Dedifferentiated amniotic fluid mesenchymal stem cell (primary cell): ENCODE measurements at regions not wholly inside any gene's neighbourhood (a gene's known extent, or its start where the extent isn't known, plus 50 kb on each side); places are given as distances from the start of the nearest gene placed in this dataset.
"Not testable (repeated sequence)": the region's sequence is repeated elsewhere in the genome, so short reads cannot be mapped to it uniquely, and the experiment has no call there.

Source experiments
- DNase-seq: peaks from one replicate; pipeline ENCODE4 v3.0.0-alpha.2; 2016; ENCODE audit errors: extremely low spot score

DNA sequence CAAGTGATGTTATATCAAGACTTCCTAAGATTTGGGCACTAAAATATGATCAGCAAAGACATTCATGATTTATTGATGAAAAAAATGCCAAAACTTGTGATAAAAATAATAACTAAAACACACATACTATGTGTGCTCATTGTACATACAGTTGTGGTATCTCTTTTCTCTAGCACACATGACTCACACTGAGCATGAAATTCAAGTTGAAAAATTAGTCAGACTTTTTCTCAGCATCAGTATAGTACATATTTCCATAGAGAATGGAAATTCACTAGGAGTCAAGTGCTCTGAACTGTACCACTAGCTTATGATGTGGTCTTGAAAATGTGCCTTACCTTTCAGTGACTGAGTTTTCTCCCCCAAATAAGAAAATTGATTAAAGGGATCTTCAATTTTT lies 471.8 kb upstream of the FLRT2 start:
- no peak for DNase-seq

DNA sequence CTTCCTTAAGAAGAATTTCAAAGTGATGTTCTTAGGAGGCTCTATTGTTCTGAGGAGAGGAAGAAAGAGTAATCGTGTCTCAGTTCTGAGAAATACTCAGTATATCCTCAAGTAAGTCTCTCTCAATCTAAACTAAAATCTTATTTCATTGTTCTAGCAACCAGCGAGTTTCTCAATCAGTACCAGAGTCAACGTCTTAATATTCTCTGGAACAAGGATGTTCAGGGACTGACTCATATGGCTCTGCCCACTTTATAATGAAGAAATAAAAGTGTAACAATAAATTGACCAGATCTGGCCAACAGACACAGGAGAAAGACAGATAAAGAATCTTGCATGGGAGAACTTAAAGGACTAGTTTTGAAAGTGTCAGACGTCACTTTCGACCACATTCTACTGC lies 469.8 kb upstream of the FLRT2 start:
- no peak for DNase-seq

DNA sequence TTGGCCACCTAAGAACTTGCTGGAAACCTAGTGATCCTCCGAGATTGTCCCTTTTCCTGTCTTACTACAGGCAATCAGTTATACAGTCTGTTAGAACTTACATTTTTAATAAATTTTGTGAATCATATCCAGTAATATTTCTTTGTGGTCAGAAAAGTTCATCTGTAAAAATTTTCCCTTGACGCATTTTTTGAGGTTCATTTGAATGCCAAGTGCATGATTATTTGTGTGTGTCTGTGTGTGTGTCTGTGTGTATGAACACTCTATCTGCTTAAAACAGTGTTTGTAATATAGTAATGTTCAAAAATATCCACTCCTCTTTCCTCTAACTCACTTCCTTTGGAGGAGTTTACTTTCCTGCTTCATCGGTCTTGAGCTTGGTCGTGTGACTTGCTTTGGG lies 468.7 kb upstream of the FLRT2 start:
- DNase-seq = no peak

DNA sequence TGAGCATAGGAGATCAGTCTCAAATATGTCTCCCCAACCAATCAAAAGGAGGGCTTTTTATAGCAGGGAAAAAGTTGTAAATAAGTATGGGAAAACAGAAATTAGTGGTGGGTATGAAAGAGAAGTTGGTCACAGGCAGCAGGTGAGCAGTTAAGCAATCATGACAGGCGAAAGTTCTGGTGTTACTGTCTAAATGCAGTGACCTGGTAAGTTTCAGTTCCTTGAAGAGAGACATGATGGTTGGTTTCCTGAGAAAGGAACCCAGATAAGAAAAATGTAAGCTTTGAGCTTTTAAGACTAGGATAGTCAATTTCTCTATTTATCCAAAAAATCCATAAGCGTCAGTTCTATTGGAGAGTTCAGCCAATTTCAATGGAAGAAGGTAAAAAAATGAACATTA lies 466.2 kb upstream of the FLRT2 start:
- DNase-seq = no peak

DNA sequence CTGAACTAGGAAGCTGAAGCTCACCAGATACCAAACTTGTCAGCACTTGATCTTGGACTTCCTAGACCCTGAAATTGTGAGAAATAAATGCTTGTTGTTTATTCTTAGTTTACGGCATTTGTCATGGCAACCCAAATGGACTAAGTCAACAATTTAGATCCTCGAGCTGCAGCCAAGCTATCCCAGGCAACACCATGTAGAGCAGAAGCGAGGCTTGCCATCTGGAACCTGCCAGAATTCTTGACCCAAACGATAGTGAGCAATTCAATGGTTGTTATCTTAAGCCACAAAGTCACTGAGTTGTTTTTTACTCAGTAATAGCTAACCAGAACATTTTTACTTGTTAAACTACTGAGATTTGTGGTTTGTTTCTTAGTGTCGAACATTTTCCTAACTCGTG lies 458.5 kb upstream of the FLRT2 start:
- no peak for DNase-seq

DNA sequence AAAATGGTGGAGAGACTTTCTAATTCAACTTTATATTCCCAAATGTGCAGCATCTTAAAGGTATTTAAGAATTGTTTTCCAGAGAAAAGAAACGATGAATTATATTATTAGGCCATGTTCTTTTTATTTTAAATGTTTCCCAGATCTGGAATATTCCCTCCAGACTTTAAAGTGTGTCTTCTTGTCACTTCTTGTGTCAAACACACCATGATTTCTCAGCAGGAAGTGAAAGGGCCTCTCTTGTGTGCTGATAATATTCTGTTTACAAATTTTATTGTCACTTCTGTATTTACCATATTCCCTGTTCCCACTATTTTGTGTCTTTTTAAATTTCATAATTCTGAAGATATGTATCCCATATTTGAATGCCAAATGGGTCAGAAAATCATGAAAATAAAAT lies 455.0 kb upstream of the FLRT2 start:
- DNase-seq = no peak

DNA sequence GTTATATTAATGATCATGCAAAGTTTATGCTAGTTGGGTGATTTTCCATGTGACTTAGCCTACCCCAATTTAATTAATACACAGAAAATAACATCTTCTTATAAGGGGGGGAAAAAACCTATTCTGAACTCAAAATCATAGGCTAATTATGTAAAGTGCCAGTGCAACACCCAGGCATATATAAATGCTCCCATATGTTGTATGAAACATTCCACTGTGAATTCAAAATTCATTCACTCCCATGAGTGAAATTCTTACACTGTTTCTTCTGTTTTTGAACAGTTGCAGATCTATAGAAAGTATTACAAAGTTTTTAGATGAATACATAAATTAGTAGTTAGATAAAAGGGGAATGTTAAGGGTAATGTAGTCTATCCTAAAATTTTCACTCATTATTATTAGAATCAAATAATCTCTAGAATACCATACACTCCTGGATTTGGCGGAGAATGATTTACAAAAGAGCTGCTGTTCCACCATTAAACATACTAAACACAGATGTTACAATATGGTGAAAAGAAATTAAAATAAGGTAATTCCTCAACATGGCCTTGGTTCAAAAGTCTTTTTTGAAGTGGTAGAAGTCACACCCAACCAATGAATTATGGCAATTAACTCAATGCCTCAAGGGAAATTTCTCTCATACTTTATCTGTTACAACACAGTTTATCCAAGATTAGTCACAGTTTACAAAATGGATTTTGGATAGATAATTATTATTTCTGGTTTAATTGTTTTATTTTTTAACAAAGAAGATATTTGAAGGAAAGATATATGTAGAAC lies 454.1 kb upstream of the FLRT2 start:
- no peak for DNase-seq

DNA sequence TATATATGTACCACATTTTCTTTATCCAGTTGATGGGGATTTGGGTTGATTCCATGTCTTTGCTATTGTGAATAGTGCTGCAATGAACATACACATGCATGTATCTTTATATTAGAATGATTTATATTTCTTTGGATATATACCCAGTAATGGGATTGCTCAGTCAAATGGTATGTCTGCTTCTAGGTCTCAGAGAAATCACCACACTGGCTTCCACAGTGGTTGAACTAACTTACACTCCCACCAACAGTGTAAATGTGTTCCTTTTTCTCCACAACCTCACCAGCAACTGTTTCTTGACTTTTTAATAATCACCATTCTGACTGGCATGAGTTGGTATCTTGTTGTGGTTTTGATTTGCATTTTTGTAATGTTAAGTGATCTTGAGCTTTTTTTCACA lies 452.2 kb upstream of the FLRT2 start:
- not testable (repeated sequence) for DNase-seq

DNA sequence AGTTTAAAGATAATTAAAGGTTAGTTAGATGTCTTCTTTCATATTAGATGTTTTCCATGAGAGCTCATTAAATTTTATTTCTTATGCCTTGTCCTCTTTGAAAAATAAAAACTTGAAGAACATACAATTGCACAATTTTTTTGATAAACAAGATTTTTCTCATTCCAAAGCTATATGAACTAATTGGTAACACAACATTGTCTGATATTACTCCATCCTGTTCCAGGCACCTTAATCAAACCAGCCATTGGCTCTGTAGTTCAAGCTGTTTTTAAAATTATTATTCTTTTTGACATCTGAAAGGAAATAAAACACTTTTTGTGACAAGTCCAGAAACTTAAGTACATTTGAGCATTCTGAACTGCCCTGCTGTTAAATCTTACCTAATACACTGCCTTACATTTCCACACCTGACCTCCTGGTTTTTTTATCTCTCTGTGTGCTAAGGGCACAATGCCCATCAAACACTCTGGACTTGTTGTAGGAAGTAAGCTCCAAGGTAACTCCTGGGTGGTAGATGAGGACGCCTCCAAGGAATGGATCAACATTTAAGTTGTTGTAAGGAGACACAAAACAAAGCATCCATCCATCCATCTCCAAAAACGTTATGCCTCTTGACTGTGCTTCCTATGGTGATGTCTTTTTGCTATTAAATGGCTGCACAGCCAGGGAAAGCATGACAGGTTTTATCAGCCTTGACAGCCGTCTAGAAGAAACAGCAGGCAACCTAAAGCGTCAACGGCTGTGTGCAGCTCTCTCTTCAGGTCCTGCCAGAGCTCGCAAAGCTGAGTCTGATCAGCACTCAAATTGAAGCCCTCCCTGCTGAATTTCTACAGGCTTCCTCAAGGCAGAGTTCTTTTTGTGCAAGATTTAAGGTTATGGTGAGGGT lies 449.9 kb upstream of the FLRT2 start:
- DNase-seq = no peak

DNA sequence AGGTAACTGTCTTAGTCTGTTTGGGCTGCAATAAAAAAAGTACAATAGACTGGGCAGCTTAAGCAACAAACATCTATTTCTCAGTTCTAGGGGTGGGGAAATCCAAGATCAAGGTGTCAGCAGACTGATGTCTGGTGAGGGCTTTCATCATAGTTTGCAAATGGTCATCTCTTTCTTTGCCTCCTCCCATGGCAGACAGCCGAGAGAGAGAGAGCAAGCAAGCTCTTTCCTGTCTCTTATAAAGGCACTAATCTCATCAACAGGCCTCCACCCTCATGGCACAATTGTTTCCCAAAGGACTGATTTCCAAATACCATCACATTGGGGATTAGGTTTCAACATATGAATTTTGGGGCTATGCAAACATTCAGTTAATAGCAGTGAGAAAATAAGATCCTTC lies 445.6 kb upstream of the FLRT2 start:
- no peak for DNase-seq

DNA sequence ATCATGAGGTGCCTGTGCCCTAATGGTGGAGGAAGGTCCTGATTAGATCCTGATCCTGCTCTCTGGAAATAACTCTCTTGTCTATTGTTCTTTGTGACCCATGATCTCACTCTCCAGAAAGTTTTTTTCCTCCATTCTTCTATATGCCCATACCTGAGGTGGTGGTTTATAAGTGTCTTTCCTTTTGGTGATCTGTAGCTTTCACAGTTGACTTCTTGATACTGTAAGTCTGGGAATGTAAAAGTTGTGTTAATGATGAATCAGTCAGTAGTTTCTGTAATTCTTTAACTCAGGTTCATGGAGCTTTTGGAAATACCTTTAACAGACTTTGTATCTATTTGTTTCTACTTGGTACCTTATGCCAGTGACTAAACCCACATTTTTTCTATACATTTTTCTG lies 444.0 kb upstream of the FLRT2 start:
- no peak for DNase-seq

DNA sequence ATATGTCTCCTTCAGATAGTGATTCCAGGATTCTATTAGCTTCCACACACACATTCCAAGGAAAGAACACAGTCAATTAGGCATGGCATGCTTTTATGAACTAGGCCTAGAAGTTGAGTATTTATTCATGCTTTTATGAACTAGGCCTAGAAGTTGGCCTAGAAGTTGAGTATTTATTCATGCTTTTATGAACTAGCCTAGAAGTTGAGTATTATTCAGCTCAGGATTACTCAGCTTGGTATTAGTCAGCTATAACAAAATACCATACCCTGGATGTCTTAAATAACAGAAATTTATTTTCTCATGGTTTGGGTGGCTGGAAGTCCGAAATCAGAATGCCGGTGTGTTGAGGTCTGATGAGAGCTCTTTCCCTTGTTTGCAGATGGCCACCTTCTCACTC lies 442.7 kb upstream of the FLRT2 start:
- peak; percentile 31 for DNase-seq

DNA sequence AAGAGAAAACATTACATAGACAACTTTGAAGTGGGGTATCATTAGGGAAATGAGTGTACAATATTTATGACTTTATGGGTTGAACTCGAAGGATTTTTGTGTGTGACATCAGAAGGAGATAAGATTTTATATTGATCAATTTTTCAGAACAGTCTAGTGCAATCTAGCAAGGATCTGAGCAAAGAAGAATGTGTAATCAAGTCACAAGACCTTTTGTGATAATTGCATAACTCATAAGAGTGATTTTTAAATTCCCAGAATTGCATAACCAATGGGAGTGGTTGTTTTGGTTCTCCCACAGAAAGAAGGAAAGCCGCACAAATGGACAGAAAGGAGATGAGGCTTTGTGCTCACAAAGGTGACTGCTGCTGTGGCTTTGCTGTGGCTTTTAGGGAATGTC lies 441.8 kb upstream of the FLRT2 start:
- no peak for DNase-seq

DNA sequence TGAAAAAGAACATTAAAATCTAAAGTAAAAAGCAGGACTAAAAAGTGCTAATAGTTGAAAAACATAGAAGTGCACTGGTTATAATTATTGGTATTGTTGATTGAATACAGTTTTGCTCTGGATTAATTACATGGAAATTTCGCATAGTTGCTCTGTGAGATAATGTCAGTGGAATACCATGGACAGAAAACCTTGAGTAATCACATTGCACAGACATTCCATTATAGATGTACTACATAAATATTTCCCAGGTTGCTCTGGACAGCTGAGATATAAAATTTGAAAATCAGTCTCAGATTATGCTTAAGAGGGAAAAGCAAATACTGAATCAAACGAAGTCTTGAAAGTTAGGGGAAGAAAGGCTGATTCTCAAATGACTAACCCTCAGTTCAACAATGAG lies 439.3 kb upstream of the FLRT2 start:
- peak; percentile 29 for DNase-seq

DNA sequence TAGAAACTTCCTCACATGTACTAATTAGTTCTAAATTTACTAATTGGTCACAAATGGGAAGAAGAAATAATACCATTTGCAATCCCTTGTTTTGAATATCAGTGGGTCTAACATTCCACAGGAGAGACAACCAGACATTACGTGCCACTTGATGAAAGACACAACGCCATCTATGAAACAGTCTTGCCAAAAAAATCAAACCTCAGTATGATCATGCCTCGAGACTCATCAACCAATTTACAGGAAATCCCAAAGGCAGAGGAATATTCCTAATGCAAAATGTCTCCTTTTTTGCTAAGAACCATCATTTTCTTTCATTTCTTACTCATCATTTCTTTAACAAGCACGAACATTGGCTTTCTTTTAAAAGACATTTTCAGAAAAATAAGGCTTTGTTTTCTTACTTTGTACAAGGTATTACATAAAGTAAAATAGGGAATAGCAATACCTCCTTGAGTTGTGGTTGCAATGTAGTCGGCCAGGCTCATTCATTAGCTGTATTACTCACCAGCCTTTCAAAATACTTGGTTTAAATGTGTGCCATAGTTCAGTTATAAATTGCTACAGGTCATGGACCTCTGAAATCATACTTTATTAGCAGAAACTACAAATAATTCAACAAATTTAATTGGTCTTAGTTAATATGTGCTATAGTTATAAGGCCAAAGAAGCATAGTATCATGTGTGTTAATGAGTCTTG lies 436.2 kb upstream of the FLRT2 start:
- no peak for DNase-seq

DNA sequence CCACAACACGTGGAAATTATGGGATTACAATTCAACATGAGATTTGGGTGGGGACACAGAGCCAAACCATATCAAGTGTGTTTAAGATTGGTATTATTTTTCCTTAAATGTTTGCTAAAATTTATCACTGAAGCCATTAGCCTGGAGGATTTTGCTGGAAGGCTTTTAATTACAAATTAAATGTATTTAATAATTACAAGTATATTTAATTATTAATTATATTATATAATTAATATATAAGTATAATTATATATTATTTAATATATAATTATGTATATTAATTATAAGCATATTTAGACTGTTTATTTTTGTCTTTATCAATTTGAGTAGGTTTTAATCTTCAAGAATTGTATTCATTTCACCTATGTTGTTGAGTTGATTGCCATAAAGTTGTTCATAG lies 427.4 kb upstream of the FLRT2 start:
- DNase-seq = no peak

DNA sequence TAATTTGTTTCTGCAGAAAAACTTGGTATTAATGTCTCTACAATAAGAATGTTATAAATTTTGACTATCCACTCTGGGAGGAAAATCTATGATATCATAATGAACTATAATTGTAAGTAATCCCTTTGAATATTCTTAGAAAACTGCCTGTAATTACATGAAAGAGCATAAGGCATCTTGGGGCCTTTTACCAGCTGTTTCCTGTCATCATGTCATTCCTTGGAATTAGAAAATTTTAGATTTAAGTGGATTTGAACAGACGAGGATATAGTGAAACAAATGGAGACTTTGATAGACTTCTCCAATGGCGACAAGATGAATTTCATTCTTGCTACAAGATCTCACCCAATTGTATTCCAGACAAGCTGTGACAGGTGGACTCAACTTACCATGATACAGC lies 423.4 kb upstream of the FLRT2 start:
- no peak for DNase-seq

DNA sequence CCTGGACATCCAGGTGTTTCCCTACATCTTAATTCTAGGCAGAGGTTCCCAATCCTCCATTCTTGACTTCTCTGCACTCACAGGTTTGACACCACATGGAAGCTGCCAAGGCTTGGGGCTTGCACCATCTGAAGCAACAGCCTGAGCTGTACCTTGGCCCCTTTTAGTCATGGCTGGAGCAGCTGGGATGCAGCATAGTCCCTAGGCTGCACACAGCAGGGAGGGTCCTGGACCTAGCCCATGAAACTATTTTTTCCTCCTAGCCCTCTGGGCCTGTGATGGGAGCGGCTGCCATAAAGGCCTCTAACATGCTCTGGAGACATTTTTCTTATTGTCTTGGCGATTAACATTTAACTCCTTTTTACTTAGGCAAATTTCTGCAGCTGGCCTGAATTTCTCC lies 417.2 kb upstream of the FLRT2 start:
- DNase-seq = no peak

DNA sequence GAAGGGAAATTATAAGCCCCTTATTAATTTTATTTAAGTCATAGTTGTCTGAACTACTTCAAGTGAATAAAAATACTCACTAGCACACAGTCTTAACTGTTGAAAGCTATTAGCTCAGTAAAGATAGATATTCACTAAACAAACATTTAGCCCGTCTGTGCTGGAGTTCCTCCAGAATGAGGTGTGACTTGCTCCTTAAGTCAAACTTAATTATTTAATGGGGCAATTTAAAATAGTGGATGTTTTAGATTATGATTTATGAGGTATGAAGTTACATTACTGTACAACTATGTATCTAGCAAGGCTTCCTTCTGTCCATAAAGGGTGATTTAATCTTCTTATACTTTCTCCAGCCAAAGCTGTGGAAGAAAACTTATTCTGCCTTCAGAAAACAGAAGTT lies 414.0 kb upstream of the FLRT2 start:
- no peak for DNase-seq

DNA sequence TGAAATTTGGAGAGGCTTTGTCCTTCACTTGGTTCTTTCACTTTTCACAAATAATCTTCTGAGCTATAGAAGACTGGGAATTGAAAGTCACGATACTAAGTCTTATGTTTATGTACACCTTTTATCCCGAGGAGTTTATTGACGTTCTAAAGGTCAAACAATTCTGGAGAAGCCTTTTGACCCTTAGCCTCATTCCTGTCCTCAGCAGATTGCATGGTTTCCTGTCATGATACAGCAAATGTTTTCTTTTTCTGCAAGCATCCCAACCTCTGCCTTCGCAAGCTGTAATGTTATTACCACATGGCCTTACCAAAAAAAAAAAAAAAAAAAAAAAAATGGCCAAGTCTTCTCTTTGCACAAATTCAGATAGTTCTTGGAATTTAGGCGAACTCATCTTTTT lies 411.7 kb upstream of the FLRT2 start:
- DNase-seq = no peak

DNA sequence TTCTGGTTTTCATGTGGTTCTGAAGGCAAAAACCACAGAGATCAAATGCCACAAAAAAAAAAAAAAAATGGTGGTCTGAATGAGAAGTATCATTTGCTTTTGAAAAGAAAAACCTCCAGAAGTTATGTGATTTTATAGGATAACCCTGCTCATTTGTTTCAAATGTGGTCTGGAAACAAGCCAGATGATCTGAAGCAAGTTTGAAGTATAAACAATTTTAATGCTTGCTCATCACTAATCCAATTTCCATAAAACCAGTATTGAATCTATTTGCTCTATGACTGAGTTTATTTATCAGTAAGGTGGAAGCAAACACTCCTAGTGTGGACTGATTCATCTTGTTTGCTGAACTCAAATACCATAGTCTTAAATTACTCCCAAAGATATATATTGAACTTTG lies 407.3 kb upstream of the FLRT2 start:
- peak; percentile 49 for DNase-seq

DNA sequence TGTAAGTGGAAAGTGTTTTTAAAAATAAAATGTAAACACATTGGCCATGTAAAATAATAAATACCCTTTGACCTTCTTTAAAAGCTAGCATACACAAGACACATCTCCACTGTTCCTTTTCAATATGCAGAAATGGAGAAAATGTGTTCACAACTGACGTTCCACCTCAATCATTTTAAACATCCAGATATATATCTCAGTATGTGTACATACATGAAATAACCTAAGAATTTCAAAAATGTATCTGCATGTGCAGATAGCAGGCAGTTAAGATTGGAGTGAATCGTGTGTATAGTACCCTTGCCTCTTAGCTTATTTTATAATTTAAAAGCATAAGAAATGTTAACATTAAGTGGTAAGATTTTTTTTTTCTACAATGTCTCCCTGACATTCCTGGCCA lies 406.2 kb upstream of the FLRT2 start:
- no peak for DNase-seq
